ENCODE measurements at regions not wholly inside any gene's neighbourhood (a gene's known extent, or its start where the extent isn't known, plus 50 kb on each side); places are given as distances from the start of the nearest gene placed in this dataset.

- Histone ChIP-seq H3K4me1 (ENCODE audit: control insufficient read depth, insufficient read depth, low read length) (no peaks in the 10 kb centered on the region), H2BK5ac (ENCODE audit: low read depth, low read length, poor library complexity, severe bottlenecking) (no peak overlapping the region), H3K14ac (replicated peaks; ENCODE audit: low read depth, low read length) (no peak overlapping the region), H2AK5ac (ENCODE audit: low read depth, low read length) (no peak overlapping the region), H3K27ac (ENCODE audit: insufficient read depth, low read length) (no peak overlapping the region), H3K9ac (ENCODE audit: low read depth, low read length) (no peak overlapping the region), H2BK120ac (ENCODE audit: low read depth, low read length) (no peak overlapping the region), H4K20me1 (ENCODE audit: insufficient read depth, low read length) (no peaks in the 10 kb centered on the region), H4K91ac (ENCODE audit: insufficient read depth, low read depth, low read length) (no peak overlapping the region), H3K79me1 (ENCODE audit: low read depth in 1 of 2, low read length in 2 of 2) (no peaks in the 10 kb centered on the region), H2BK20ac (ENCODE audit: low read depth, low read length) (no peak overlapping the region), H2AFZ (replicated peaks; ENCODE audit: low read length, poor library complexity) (no peak overlapping the region), H4K5ac (ENCODE audit: low read depth, low read length) (no peak overlapping the region), H3K18ac (ENCODE audit: low read depth, low read length) (no peak overlapping the region), H3K36me3 (ENCODE audit: control insufficient read depth, insufficient read depth, low read length) (no peaks in the 10 kb centered on the region), H3K4me3 (ENCODE audit: insufficient read depth, low read depth, low read length) (no peak overlapping the region), H3K23ac (ENCODE audit: low read depth, low read length) (no peak overlapping the region), H3K56ac (ENCODE audit: extremely low read depth, insufficient read depth, low read length) (no peak overlapping the region), H3K4ac (ENCODE audit: low read depth, low read length) (no peak overlapping the region), H4K8ac (ENCODE audit: low read depth in 2 of 2, low read length in 2 of 2) (no peak overlapping the region), H3K27me3 (ENCODE audit: control insufficient read depth, insufficient read depth, low read length) (no peaks in the 10 kb centered on the region), H3K9me1 (ENCODE audit: insufficient read depth, low read length) (no peaks in the 10 kb centered on the region), H2BK15ac (ENCODE audit: low read depth, low read length) (no peak overlapping the region), H3K9me3 (ENCODE audit: control insufficient read depth, insufficient read depth, low read length) (no peaks in the 10 kb centered on the region), H3K4me2 (ENCODE audit: low read depth, low read length) (no peak overlapping the region), H2AK9ac (replicated peaks; ENCODE audit: low read depth, low read length, poor library complexity) (no peak overlapping the region)
- ATAC-seq (ENCODE audit: low read depth) (no peak), DNase-seq (no peak)
- intact Hi-C loops (cut with micrococcal nuclease) (no loop called here), dilution Hi-C loops (cut with HindIII; ENCODE audit: low sequenced_read_pairs, unreplicated experiment) (no loop called here), in situ Hi-C loops (cut with MboI; ENCODE audit: low sequenced_read_pairs) (no loop called here)
- TF ChIP-seq MAFK (IDR thresholded peaks at IDR 0.05; ENCODE audit: low read depth, low read length), result no peak
- TF ChIP-seq RFX5 (IDR thresholded peaks at IDR 0.05; ENCODE audit: low read depth, low read length), result no peak
- no peak for TF ChIP-seq MAZ (IDR thresholded peaks at IDR 0.05; ENCODE audit: borderline replicate concordance, low read depth, low read length)
- no peak for TF ChIP-seq CHD1 (IDR thresholded peaks at IDR 0.05; ENCODE audit: low read depth, low read length)
- no peak for TF ChIP-seq NFE2L2 (IDR thresholded peaks at IDR 0.05; ENCODE audit: low read depth, low read length)
- TF ChIP-seq USF2 (IDR thresholded peaks at IDR 0.05; ENCODE audit: low read depth, low read length), result no peak
- TF ChIP-seq SMC3 (IDR thresholded peaks at IDR 0.05; ENCODE audit: low read depth, low read length), result no peak
- TF ChIP-seq RCOR1 (IDR thresholded peaks at IDR 0.05; ENCODE audit: insufficient replicate concordance, low read length), result no peak
- no peak for TF ChIP-seq CTCF (conservative IDR thresholded peaks at IDR 0.05; ENCODE audit: low read depth, low read length)
- no TSS peak for BruUV-seq (replicated peaks)
- ChIA-PET POLR2A (ENCODE audit: unreplicated experiment) (no interaction called here), CTCF (no interaction called here)
- WGBS, 2 experiments (ENCODE audit: extremely low coverage in 2 of 2, insufficient read length in 1 of 2), result 60% methylated on average over 1 of the region's 1 CpG; no CpG with 5 or more reads in 1 of the 2 experiments
Observed at GRCh38 chr13:62377838-62378237, 962.2 kb upstream of the PCDH20 start.
